Heart right ventricle (tissue), 16 donors: ENCODE measurements at regions not wholly inside any gene's neighbourhood (a gene's known extent, or its start where the extent isn't known, plus 50 kb on each side); places are given as distances from the start of the nearest gene placed in this dataset.

ENCODE experiments used
- ATAC-seq, 8 donors: fragments of 200-7000 bp; cut with Tn5 transposase; one replicate each; pipeline ENCODE4 v1.9.1; 2020; ENCODE audit warnings: mild to moderate bottlenecking in 8 of 8, moderate library complexity in 8 of 8, moderate number of reproducible peaks in 1 of 8
- DNase-seq, 2 donors: peaks; one replicate each; pipeline ENCODE4 v3.0.0-alpha.2; 2020
- H3K27ac ChIP-seq, 10 donors: fragments of 200-600 bp; sonication (generic) in 2 of 10; one replicate each; pipeline versions ENCODE4 v1.5.0 to v1.8.0; 2020 to 2022; ENCODE audit warnings: mild to moderate bottlenecking in 3 of 10
- H3K27me3 ChIP-seq, 7 donors: fragments of 200-600 bp; one replicate each; pipeline ENCODE4 v1.8.0; 2021 to 2022; ENCODE audit warnings: mild to moderate bottlenecking in 2 of 7
- H3K36me3 ChIP-seq, 9 donors: fragments of 200-600 bp; sonication (generic) in 1 of 9; one replicate each; pipeline versions ENCODE4 v1.5.0 to v1.8.0; 2020 to 2022; ENCODE audit warnings: mild to moderate bottlenecking in 2 of 9
- H3K4me1 ChIP-seq, 9 donors: fragments of 200-600 bp; sonication (generic) in 1 of 9; one replicate each; pipeline versions ENCODE4 v1.5.0 to v1.8.0; 2020 to 2022; ENCODE audit warnings: mild to moderate bottlenecking in 4 of 9
- H3K4me3 ChIP-seq, 10 donors: fragments of 200-600 bp; sonication (generic) in 2 of 10; one replicate each; pipeline versions ENCODE4 v1.5.0 to v1.8.0; 2020 to 2022; ENCODE audit warnings: mild to moderate bottlenecking in 7 of 10, moderate library complexity in 2 of 10
- H3K9me3 ChIP-seq, 11 donors: fragments of 200-600 bp in 10 of 11; sonication (generic) in 2 of 11; one replicate each; pipeline versions ENCODE4 v1.5.0 to v1.8.0; 2013 to 2022; ENCODE audit warnings: mild to moderate bottlenecking in 2 of 11, control low read depth in 1 of 11, moderate library complexity in 1 of 11
- WGBS, 2 donors: extraction: QIAGEN DNeasy Blood & Tissue Kit; methylation state at CpG; one replicate each; pipeline ENCODE4 v1.1.7; 2013; ENCODE audit warnings: inconsistent platforms in 1 of 2; 5-methylcytosine and 5-hydroxymethylcytosine counted together
- intact Hi-C, 10 donors: fragments of 100-400 bp; cut with DNase I; formaldehyde crosslinking; loops; one replicate each; pipeline versions ENCODE4 v1.11.1 to v1.14.2; 2022
- TF ChIP-seq, protein P1 (sequence below), 9 donors: fragments of 200-600 bp; sonication (generic) in 2 of 9; IDR thresholded peaks; one replicate each; pipeline versions ENCODE4 v1.5.0 to v1.8.0; 2021 to 2022; ENCODE audit warnings: antibody characterized with exemption in 9 of 9, mild to moderate bottlenecking in 5 of 9, moderate library complexity in 1 of 9
- donor health status: Arrhythmogenic right ventricular cardiomyopathy.
- donor health status: ischemic (EF 13 %, LVEDD 7.1; RV severe dilation, severe dysfunction).
- donor health status: healthy with polysubstance abuse.
- donor health status: DM: no; HTN: yes; CAD: no.
- donor health status: DM: no; HTN: no; CAD: no.
- donor health status: ischemic (EF 25% LVEDD 6.9; RV normal size, moderate dysfunction).
- donor health status: ischemic (EF 25% LVEDD 5.7; RV mildly dilated, moderate dysfunction).
- donor health status: healthy.
- donor health status: DM: yes; HTN: yes; CAD: no.
- donor health status: Ischemic cardiomyopathy.
- donor health status: ischemic (EF 35%, LVEDD 5.7; RV mildly dilated, moderate dysfunction).
- donor health status: nonischemic (EF 11% LVEDD 7.7; RV severe dilation, severe dysfunction).
- donor health status: DM: yes; HTN: yes; CAD: no.
- donor health status: PGD.
- donor health status: ischemic (EF 29% LVEDD 5.4; RV normal size, mild dysfunction).
- donor health status: nonischemic (EF 23%, LVEDD 6.1; RV moderate dilation, normal function).

DNA sequence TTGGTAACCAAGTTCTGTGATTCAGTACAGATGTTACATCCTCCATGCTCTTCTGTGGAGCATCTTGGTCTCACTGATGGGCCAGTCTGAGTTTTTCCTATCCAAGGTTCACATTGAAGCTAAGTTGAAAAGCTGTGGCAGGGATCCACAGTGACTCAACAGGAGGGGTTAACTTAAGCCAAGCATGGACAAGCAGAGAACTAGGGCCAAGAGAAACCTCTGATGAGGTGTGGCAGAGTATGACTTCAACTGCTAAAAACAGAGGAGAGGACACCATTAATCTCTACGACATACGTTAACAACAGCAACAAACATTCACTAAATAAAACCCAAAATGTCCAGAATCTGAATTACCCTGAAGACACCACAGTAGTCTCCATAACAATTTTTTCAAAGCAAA is 268.1 kb upstream of the UBE2E2 start:
- Histone ChIP-seq H3K27me3 (no peaks in the 10 kb centered on the region), H3K4me3 (no peak overlapping the region), H3K9me3 (peaks cover 0 to 8% (median 0%) of the 10 kb centered on the region in 11 donors), H3K27ac (no peak overlapping the region), H3K4me1 (no peaks in the 10 kb centered on the region), H3K36me3 (no peaks in the 10 kb centered on the region)
- WGBS, 2 donors = 74 to 82% methylated on average over 2 of the region's 2 CpGs
- DNase-seq (peak in 1 of 2 donors; percentile 21), ATAC-seq (peak in 6 of 8 donors; percentile 42 to 68 (median 58))
- intact Hi-C loops = no loop called here
- TF ChIP-seq, protein P1, sequence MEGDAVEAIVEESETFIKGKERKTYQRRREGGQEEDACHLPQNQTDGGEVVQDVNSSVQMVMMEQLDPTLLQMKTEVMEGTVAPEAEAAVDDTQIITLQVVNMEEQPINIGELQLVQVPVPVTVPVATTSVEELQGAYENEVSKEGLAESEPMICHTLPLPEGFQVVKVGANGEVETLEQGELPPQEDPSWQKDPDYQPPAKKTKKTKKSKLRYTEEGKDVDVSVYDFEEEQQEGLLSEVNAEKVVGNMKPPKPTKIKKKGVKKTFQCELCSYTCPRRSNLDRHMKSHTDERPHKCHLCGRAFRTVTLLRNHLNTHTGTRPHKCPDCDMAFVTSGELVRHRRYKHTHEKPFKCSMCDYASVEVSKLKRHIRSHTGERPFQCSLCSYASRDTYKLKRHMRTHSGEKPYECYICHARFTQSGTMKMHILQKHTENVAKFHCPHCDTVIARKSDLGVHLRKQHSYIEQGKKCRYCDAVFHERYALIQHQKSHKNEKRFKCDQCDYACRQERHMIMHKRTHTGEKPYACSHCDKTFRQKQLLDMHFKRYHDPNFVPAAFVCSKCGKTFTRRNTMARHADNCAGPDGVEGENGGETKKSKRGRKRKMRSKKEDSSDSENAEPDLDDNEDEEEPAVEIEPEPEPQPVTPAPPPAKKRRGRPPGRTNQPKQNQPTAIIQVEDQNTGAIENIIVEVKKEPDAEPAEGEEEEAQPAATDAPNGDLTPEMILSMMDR (IDR thresholded peaks at IDR 0.05) = no peak

DNA sequence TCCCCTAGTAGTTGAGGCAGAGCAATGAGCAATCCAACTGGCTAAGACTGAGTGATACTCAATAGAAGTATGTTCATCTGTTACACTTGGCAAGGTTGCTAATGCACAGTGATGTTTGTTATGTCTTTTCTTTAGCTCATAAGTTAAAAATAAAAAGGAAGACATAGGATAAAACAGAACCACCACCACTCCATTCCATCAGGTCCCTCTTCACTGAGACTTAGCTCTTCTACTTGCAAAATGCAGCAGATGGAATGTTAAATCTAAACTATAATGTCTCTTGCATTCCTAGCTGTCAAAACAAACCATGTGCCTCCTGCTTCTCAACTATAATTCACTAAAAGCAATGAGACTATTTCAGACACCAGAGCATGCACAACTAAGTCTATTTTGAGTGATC is 265.6 kb upstream of the UBE2E2 start:
- Histone ChIP-seq H3K36me3 (no peaks in the 10 kb centered on the region), H3K9me3 (no peaks in the 10 kb centered on the region), H3K4me1 (no peaks in the 10 kb centered on the region), H3K4me3 (no peak overlapping the region), H3K27ac (no peak overlapping the region), H3K27me3 (no peaks in the 10 kb centered on the region)
- DNase-seq (no peak), ATAC-seq (no peak)
- TF ChIP-seq, protein P1 (IDR thresholded peaks at IDR 0.05) = no peak
- intact Hi-C loops = no loop called here

DNA sequence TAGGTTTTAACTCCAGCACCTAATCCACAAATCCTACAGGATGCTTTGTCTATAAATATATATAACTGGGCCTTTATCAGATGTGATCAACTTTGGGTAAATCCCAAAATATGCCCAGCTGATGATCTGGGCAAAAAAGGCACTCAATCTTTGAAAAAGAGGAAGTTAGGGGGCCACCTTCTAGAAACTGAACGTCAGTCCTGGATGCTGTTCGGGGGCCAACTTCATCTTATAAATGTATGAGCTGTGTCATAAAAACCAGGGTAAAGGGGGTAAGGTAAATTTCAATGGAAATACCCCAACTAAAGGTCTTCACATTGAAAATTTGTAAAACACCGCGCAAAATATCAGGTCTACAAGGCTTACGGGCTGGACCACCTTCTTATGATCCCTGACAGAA is 264.4 kb upstream of the UBE2E2 start:
- no peak overlapping the region for H3K27ac ChIP-seq
- TF ChIP-seq, protein P1 (IDR thresholded peaks at IDR 0.05) = no peak
- DNase-seq (no peak), ATAC-seq (no peak)
- no peaks in the 10 kb centered on the region for H3K36me3 ChIP-seq
- H3K27me3 ChIP-seq = no peaks in the 10 kb centered on the region
- intact Hi-C loops = no loop called here
- WGBS, 2 donors = 95% methylated on average over 5 of the region's 5 CpGs
- H3K4me1 ChIP-seq = no peaks in the 10 kb centered on the region
- no peak overlapping the region for H3K4me3 ChIP-seq
- H3K9me3 ChIP-seq = no peaks in the 10 kb centered on the region

DNA sequence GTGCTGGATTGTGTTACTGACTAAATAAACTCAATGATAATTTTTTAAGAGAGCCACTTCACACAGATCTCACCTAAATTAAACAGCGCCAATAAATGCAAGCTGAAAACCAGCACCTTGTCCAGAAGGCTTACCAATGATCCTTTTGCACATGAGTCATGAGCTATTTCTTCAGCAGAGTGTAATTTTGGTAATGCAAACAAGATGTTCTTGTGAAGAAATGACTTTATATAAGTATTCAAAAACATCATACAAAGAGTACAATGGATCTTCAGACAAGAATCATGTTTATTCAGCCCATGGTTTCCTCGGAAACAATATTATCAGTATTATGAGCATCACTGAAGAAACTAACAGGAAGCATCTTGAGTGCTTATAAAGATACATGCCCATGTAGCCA is 263.8 kb upstream of the UBE2E2 start:
- Histone ChIP-seq H3K9me3 (no peaks in the 10 kb centered on the region), H3K4me1 (no peaks in the 10 kb centered on the region), H3K4me3 (no peak overlapping the region), H3K27ac (no peak overlapping the region), H3K36me3 (no peaks in the 10 kb centered on the region), H3K27me3 (no peaks in the 10 kb centered on the region)
- no peak for DNase-seq
- 69 to 79% methylated on average over 2 of the region's 2 CpGs for WGBS, 2 donors
- TF ChIP-seq, protein P1 (IDR thresholded peaks at IDR 0.05) = no peak
- intact Hi-C loops = no loop called here
- ATAC-seq = no peak

DNA sequence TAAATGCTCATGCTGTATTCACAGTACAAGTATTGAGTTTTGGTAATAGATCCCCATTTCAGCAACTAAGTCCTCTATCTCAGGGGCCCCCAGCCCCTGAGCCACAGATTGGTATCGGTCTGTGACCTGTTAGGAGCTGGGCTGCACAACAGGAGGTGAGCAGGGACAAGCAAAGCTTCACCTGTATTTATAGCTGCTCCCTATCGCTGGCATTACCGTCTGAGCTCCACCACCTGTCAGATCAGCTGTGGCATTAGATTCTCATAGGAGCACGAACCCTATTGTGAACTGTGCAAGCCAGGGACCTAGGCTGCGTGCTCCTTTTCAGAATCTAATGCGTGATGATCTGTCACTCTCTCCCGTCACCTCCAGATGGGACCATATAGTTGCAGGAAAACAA is 262.8 kb upstream of the UBE2E2 start:
- intact Hi-C loops = no loop called here
- H3K4me3 ChIP-seq = no peak overlapping the region
- DNase-seq (no peak), ATAC-seq (no peak)
- no peaks in the 10 kb centered on the region for H3K4me1 ChIP-seq
- no peaks in the 10 kb centered on the region for H3K36me3 ChIP-seq
- H3K27ac ChIP-seq = no peak overlapping the region
- no peaks in the 10 kb centered on the region for H3K9me3 ChIP-seq
- H3K27me3 ChIP-seq = no peaks in the 10 kb centered on the region
- WGBS, 2 donors = 90 to 92% methylated on average over 7 of the region's 7 CpGs
- TF ChIP-seq, protein P1 (IDR thresholded peaks at IDR 0.05) = no peak
